Activated effector memory CD4-positive, alpha-beta T cell treated with anti-CD3 and anti-CD28 coated beads, Interleukin-2, amount 50 U/mL, for 16 hours (primary cell): ENCODE measurements at regions not wholly inside any gene's neighbourhood (a gene's known extent, or its start where the extent isn't known, plus 50 kb on each side); places are given as distances from the start of the nearest gene placed in this dataset.
"Not testable (repeated sequence)": the region's sequence is repeated elsewhere in the genome, so short reads cannot be mapped to it uniquely, and the experiment has no call there.

ENCODE experiments used
- DNase-seq: peaks from one replicate; pipeline ENCODE4 v3.0.0-alpha.2; 2020

DNA sequence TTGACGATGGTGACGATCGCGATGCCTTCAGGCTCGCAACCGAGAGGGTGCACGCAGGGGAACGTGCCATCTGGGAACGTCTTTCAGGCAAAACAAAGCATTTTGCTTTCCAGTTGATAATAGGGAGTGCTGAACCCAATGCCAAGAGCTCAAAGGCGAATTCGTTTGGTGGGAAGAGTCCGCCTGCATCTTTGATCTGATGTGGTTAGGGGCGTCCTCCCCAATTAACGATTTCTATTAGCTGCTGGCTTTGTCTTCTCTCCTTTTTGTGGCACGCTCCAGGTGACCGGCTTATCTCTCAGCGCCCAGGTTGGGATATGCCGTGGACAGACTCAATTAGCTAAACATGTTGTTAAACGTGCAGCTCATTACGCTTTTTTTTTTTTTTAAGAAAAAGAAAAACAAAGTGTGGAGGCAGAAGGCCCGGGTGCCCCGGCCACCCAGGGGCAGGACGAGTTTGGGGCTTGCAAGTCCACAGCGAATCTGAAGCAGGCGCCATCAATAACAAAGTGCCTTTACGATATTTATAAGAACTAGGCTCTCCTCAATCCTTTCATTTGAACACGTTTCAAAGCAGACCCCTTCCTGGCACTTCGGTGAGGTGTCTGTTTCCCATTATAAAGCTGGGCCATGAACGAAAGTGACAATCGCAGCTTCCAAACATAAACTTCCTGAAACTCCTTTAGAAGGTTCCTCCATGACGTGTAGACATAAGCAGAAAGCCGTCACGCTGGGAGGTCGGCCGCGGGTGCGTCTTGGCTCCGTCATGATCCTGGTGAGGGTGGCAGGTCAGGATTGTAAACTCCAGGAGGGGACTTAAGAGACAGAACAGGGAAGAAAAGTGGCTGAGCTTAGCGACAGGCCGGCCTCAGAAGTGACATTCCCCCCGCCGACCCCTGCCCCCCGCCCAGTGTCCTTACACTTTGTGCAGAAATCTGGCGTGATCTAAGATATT is 155.3 kb downstream of the LAT start:
- DNase-seq, result not testable (repeated sequence)

DNA sequence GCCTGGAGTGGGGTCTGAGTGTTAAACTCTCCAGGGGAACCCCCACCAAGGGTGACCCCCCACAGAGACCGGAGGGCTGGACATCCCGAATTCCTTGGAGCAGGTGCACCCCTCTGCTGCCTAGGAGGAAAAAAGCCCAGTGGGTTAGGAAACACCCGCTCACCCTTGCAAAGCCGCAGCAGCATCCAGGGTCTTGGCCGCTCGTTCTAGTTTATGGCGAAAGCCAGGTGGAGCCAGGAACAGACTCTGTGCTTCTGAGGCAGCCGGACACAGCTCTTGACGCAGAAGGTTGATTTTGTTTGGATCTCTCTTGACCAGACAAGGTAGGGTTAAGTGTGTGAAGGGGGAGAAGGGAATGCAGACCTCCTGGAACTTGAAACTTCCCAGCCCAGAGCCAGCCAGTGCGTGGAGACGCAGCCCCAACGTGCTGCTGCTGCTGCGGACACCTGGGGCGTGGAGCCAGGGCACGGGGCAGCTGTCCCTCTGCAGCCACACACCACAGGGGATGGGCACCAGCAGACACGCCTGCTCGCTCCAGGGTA is 154.5 kb downstream of the LAT start:
- no peak for DNase-seq

DNA sequence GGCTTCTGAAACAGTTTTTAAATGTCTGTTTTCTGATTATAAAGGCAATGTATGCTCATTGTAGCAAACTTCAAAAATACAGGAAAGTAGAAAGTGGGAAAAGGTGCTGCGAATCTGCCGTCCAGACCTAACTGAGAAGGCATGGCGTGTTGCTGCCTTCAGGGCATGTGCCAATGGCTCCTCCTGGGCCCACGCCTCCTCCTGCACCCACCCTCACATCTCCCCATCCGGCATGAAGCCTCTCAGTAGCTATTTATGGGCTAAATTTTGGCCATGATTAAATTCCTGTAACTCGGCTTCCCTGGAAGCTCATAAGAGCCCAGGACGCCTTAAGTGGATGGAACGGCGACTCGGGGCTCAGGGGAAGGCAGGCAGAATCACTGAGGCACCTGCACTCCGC is 153.8 kb downstream of the LAT start:
- not testable (repeated sequence) for DNase-seq

GRCh38 chr16:29137894-29138662 is 153.2 kb downstream of the LAT start:
- DNase-seq, result not testable (repeated sequence)

DNA sequence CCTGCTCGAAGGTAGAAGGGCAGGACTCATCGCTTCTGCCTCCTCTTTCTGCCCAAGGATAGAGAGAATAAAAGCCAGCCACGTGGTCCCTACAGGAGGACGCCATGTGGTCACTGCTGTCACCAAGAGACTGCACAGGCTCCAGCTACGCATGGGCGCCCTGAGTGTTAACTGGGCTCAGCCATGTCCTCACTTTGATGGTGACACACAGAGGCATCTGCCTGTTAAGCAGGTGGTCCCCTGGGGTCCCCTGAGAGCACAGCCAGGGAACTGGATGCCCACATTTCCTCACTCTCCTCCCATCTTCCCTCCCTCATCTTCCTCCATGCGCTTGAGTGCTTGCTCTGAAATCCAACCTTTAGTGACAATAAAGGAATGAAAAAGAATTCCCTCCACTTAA is 152.6 kb downstream of the LAT start:
- not testable (repeated sequence) for DNase-seq

DNA sequence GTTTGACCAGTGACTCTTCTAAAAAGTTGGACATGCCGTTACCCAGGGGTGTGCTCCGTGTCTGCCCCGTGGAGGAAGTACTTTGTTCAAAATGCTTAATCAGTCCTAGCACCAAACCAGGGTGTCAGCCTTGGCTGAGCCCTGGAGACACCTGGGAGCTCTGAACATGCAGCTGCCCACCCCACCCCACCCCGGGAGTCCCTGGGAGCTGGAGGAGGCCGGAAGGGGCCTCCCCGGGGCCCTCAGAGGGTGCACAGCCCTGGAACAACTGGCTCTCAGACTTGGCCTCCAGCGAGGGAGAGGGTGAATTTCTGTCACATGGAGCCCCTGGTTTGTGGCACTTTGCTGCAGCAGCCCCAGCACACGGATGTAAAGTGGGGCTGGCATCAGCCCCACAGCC is 152.1 kb downstream of the LAT start:
- not testable (repeated sequence) for DNase-seq

GRCh38 chr16:29136046-29136696 is 151.3 kb downstream of the LAT start:
- not testable (repeated sequence) for DNase-seq

DNA sequence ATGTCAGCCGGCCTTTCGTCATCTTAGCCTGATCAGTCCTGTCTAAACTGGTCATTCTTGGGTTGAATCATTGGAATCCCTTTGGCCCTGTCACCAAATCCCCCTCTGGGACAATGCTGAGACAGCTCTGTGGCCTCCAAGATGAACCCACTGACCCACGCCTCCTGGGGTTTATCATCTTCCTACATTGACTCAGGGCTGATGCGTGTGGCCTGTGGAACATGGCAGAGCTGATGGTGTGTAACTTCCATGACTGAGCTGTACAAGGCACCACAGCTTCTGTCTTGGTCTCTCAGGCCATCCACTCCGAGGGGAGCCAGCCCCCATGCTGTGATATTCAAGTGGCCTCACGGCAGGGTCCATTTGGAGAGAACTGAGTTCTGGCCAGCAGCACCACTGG is 150.2 kb downstream of the LAT start:
- not testable (repeated sequence) for DNase-seq

DNA sequence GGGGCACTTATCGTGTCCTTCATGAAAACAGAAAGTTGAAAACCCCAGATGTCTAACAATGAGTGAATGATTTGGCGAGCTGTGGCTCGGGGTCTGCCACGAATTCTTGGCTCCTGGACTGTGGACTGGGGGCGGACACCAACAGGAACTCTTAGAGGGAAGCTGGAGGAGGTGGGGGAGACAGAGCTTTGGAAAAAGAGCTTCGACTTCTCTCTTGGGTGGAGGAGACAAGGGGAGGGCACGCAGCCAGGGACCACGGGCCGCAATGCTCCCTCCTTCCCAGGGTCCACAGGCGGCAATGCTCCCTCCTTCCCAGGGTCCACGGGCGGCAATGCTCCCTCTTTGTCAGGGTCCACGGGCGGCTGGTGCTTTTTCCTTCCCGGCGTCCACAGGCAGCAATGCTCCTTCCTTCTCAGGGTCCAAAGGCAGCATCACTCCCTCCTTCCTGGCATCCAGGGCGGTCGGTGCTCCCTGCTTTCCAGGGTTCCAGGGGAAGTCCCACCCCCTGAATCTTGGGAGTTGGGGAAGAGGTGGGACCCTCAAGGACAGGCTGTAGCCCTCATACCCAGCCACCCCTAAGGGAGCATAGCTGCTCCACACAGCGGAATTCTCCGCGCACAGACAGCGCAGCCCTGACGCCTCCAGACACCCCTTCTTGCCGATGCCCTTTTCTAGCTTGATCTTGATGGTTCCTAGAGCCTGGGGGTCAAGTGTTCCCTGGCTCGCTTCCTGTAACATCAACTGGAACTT is 149.0 kb downstream of the LAT start:
- not testable (repeated sequence) for DNase-seq

DNA sequence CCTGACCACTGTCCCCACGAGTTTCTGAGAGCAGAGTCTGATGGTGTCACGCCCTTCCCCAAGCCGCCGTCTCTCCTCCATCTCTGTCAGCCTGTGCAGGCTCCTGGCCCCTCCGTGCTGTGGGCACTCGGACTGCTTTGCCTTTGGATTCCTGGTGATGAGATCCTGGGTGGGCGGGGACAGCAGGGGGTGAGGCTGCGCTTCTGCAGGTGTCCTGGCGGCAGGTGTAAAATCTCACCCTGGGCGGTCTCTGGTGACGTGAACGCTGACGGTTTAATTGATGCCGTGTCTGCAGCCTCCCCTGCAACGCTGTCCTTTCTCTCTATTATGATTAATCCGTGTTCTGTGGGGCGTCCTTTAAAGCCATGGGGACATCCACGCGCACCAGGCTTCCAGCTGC is 148.0 kb downstream of the LAT start:
- DNase-seq, result not testable (repeated sequence)

- not testable (repeated sequence) for DNase-seq
Observed at GRCh38 chr16:29132444-29132843, 147.6 kb downstream of the LAT start.

DNA sequence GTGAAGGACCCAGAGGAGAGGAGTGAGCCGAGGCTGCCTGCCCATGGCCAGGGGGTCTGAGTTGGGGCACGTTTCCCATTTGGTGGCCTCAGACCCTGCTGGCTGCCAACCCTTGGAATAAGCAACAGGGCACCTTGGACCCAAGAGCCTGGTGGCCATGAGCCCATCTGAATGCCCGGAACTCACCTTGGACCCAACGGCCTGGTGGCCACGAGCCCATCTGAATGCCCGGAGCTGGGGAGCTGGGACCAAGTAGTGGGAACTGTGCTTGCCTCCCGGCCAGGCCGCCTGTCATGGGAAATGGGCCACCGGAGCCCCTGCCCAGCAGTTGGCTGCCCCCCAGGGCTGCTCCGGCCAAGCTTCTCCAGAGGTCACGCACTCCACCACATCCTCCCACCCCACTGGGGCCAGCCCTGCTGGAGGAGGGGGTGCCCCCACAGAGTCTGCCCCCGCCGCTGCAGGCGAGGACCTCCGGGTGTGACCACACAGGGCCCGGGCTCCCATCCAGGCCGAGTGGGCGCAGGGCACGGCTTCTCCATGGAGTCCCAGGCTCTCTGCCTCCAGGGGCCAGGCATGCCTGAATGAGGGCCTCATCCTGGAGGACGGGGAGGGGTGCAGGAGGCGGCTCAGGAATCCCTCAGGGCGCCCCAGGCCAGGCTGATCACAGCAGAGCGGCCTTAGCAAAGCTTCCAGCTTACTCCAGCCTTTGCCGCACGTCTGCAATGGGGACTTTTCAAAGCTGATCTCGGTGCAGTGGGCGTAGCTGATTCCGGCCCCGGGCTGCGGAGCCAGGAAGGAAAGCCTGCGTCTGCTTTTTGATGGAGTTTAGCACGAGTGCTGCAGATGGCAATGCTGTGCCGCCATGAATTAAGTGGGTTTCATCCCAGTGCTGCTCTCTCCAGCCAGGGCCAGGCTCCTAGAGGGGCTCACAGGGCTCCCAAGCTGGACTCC is 146.3 kb downstream of the LAT start:
- not testable (repeated sequence) for DNase-seq

DNA sequence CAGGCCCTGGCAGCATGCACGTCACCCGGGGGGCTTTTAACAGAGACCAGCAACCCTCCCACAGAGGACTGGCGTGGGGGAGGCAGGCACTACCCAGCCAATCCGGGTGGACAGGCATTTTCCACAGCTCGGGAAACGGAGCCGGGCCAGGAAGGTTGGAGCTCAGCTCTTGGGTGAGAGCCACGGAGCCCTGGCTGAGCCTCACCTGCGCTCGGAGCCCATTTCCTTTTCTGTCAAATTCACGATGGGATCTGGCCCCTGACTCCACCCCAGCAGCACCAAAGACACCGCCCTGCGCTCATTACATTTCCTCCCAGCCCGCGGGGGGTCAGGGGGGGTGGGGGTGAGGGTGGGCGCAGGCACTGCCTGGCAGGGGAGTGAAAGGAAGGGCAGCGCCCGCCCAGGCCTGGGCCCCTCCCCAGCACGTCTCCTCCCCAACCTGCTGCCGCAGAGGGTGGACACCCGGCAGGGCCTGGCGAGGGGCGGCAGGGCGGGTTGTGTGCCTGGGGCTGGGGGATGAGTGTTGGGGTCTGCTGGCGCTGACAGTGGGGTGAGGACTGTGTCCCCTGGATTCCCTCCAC is 145.4 kb downstream of the LAT start:
- not testable (repeated sequence) for DNase-seq

DNA sequence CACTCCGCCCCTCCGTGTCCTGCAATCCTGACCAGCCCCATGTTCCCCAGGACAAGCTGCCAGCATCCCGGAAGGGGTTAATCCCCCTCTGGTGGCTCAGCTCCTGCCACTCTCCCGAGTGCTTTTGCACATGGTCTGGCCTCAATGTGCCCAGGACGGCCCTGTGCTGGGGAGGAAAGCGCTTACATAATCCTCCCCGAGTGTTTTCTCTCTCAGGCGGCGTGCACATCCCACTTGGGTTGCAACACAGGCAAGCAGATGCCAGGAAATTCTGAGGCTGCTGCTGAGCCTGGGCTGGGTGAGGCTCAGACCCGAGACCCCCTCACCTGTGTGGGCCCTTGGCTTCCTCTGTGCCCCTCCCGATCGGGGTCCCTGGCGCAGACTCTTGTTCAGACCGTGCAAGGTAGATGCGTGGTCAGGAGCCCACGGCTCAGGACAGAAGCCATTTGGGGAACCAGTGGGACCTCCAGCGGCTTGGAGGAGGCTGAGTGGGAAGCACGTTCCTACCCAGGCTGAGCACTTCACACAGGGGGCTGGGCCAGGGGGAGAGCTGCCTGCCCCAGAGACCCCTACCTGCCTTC is 144.7 kb downstream of the LAT start:
- not testable (repeated sequence) for DNase-seq

DNA sequence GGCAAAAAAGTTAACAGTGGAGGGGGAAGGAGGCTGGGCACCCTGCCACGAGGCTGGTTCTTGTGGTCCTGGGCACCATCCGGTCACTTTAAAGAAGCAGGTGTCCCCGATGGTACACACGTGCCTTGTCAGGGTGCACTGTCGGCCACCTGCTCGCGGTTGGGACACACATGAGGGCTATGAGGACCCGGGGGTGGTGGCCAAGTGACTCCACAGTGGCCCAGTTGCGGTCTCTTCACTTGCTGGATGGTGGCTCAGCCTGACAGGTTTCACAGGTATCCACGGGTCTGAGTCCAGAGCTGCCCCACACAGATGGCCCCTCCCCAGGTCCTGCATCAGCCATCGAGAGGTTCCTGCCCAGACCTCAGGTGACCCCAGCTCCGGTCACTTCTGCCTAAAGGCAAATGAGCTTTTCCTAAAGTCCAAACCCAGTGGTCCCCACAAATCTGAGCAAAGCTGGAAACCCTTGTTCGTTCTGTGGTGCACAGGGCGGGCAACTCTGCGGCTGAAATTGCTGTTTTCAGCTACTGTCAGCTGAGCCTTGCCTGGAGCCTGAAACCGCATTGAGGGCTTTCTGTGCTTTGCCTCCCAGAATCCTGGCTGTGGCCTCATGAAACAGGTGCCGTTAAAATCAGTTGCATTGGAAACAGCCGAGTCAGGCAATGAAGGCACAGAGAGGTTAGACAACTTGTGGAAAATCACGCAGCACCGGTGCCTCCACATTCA is 144.0 kb downstream of the LAT start:
- not testable (repeated sequence) for DNase-seq

DNA sequence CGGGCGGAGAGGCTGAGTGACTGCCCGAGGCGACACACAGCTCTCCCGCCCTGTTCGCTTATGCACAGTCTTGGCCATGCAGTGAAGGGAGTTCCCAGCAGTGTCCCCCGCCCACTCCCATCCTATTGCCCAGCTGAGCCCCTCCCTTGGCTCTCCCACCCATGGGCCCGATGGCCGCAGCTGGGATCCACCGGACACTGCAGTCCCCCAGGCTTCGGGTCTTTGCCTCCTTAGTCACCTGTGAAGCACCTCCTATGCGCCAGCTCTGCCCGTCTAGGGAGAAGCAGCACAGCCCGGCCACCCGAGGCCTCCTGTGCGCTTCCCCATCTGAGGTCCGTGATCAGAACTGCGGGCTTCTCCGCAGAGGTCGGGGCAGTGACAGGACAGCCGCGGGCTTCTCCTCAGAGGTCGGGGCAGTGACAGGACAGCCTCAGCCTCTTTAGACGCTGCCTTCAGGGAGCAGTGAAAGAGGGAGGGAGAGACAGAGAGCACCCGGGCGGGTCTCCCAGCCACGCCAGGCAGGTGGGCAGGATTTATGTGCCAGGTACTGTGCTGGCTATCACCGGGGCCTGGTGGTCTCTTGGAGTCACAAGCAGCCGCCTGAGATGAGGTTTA is 143.1 kb downstream of the LAT start:
- peak; percentile 57 for DNase-seq

DNA sequence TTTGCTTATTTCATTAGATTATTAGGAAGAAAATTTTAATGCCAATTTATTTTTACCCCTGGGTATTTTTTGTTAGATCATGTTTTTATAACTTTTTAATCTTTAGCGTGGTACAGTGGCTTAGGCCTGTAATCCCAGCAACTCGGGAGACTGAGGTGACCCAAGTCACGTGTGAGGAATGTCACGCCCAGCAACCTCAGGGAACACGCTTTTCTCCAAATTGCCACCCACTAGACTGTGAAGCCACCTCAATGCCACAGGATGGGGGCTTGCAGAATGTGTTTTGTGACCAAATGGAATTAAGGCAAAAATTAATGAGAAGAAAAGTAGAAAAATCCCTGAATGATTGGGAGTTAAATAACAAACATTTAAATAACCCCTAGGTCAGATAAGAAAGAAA is 141.8 kb downstream of the LAT start:
- no peak for DNase-seq

GRCh38 chr16:29126057-29126494 is 141.2 kb downstream of the LAT start:
- peak; percentile 57 for DNase-seq

DNA sequence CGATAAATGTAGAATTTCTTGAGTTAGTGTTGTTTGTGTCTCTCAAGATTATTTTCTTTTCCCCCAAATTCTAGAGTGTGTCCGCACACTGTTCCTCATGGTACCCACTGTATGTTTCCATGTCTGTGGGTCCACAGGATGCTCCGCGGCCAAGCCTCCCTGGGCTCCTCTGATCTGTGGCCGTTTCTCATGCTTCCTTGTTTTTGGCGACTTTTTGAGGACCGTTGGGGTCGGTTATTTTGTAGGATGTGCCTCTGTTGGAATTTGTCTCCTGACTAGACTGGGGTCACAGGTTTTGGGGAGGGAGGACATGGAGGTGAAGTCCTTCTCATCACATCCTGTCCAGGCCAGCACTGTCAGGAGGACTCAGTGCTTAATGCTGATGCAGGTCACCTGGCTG is 140.0 kb downstream of the LAT start:
- DNase-seq, result no peak
